GM21526 (cell line): ENCODE measurements at regions not wholly inside any gene's neighbourhood (a gene's known extent, or its start where the extent isn't known, plus 50 kb on each side); places are given as distances from the start of the nearest gene placed in this dataset.
"Not testable (repeated sequence)": the region's sequence is repeated elsewhere in the genome, so short reads cannot be mapped to it uniquely, and the experiment has no call there.

Experiments used
- ATAC-seq: cut with Tn5 transposase; IDR thresholded peaks from one replicate; pipeline ENCODE4 v1.9.1; 2021; ENCODE audit warnings: moderate library complexity; ENCODE audit not compliant: unreplicated experiment, low FRiP score

GRCh38 chr3:197408177-197408957, 110.0 kb upstream of the DLG1 start:
- no peak for ATAC-seq

- no peak for ATAC-seq
These were observed 109.1 kb upstream of the DLG1 start for GRCh38 chr3:197407526-197407925.

- no peak for ATAC-seq
These were observed 108.6 kb upstream of the DLG1 start for GRCh38 chr3:197407053-197407452.

- ATAC-seq = no peak
These were observed 107.9 kb upstream of the DLG1 start for GRCh38 chr3:197406266-197406665.

- no peak for ATAC-seq
These were observed 106.3 kb upstream of the DLG1 start for GRCh38 chr3:197404754-197405153.

- ATAC-seq = no peak
These were observed 105.6 kb upstream of the DLG1 start for GRCh38 chr3:197404030-197404429.

- ATAC-seq = not testable (repeated sequence)
These were observed 104.0 kb upstream of the DLG1 start for GRCh38 chr3:197402401-197402800.

- ATAC-seq = no peak
These were observed 101.1 kb upstream of the DLG1 start for GRCh38 chr3:197399486-197399885.

GRCh38 chr3:197398286-197398878, 100.0 kb upstream of the DLG1 start:
- no peak for ATAC-seq

GRCh38 chr3:197397838-197398237, 99.4 kb upstream of the DLG1 start:
- no peak for ATAC-seq

GRCh38 chr3:197394464-197395321, 96.3 kb upstream of the DLG1 start:
- peak; percentile 93 for ATAC-seq

GRCh38 chr3:197394126-197394463, 95.7 kb upstream of the DLG1 start:
- peak; percentile 37 for ATAC-seq

GRCh38 chr3:197393711-197394110, 95.3 kb upstream of the DLG1 start:
- ATAC-seq = no peak

GRCh38 chr3:197392961-197393360, 94.5 kb upstream of the DLG1 start:
- ATAC-seq = no peak

- no peak for ATAC-seq
These were observed 83.0 kb upstream of the DLG1 start for GRCh38 chr3:197381371-197381770.

GRCh38 chr3:197380786-197381185, 82.4 kb upstream of the DLG1 start:
- no peak for ATAC-seq

- no peak for ATAC-seq
These were observed 80.7 kb upstream of the DLG1 start for GRCh38 chr3:197378985-197379718.

- no peak for ATAC-seq
These were observed 78.5 kb upstream of the DLG1 start for GRCh38 chr3:197376735-197377555.

GRCh38 chr3:197376020-197376419, 77.6 kb upstream of the DLG1 start:
- ATAC-seq = no peak

- no peak for ATAC-seq
These were observed 76.6 kb upstream of the DLG1 start for GRCh38 chr3:197375001-197375441.
